Neural cell (in vitro differentiated cells): ENCODE measurements at regions not wholly inside any gene's neighbourhood (a gene's known extent, or its start where the extent isn't known, plus 50 kb on each side); places are given as distances from the start of the nearest gene placed in this dataset.

ENCODE experiments used
- H2AFZ ChIP-seq: fragments of 200-600, 300-800 bp; sonication (generic), shearing (Covaris generic); 2 replicates; pipeline ENCODE4 v1.6.0; 2014; ENCODE audit warnings: low read depth, mild to moderate bottlenecking, antibody characterized with exemption, low read length, moderate library complexity
- H3F3A ChIP-seq: fragments of 200-600 bp; shearing (Covaris generic); 2 replicates; pipeline ENCODE4 v1.6.1; 2016; ENCODE audit warnings: mild to moderate bottlenecking, moderate library complexity, mixed read lengths, antibody characterized with exemption, low read length; ENCODE audit not compliant: insufficient read depth, poor library complexity, severe bottlenecking
- H3K27ac ChIP-seq: fragments of 200-600, 300-800 bp; sonication (generic), shearing (Covaris generic); 2 replicates; pipeline ENCODE4 v1.5.1; 2014; ENCODE audit warnings: mild to moderate bottlenecking, low read length, moderate library complexity
- H3K27me3 ChIP-seq: fragments of 300-800, 200-600 bp; sonication (generic), shearing (Covaris generic); 2 replicates; pipeline ENCODE4 v1.6.0; 2014; ENCODE audit warnings: mild to moderate bottlenecking, low read depth, low read length, moderate library complexity; ENCODE audit not compliant: insufficient read depth
- H3K36me3 ChIP-seq: fragments of 300-800, 200-600 bp; sonication (generic), shearing (Covaris generic); 2 replicates; pipeline ENCODE4 v1.5.1; 2014; ENCODE audit warnings: mild to moderate bottlenecking, antibody characterized with exemption, low read length, moderate library complexity; ENCODE audit not compliant: insufficient read depth
- H3K4me2 ChIP-seq: fragments of 300-800, 200-600 bp; sonication (generic), shearing (Covaris generic); 2 replicates; pipeline ENCODE4 v1.6.0; 2014; ENCODE audit warnings: mild to moderate bottlenecking, low read length
- H3K4me3 ChIP-seq: fragments of 300-800, 200-600 bp; sonication (generic), shearing (Covaris generic); 2 replicates; pipeline ENCODE4 v1.5.1; 2014; ENCODE audit warnings: mild to moderate bottlenecking, low read length, moderate library complexity
- H3K79me2 ChIP-seq: fragments of 200-600 bp; shearing (Covaris generic); replicated peaks from 2 replicates; pipeline ENCODE4 v1.6.0; 2014; ENCODE audit warnings: mild to moderate bottlenecking, low read length, moderate library complexity; ENCODE audit not compliant: insufficient read depth
- H3K9ac ChIP-seq: fragments of 300-800, 200-600 bp; sonication (generic), shearing (Covaris generic); 2 replicates; pipeline ENCODE4 v1.6.1; 2016; ENCODE audit warnings: mild to moderate bottlenecking, low read length, mixed read lengths
- H3K9me2 ChIP-seq: fragments of 200-600 bp; shearing (Covaris generic); 2 replicates; pipeline ENCODE4 v1.6.1; 2016; ENCODE audit warnings: mild to moderate bottlenecking, low read length, mixed read lengths; ENCODE audit not compliant: insufficient read depth
- H3K9me3 ChIP-seq: fragments of 200-600, 300-800 bp; sonication (generic), shearing (Covaris generic); 2 replicates; pipeline ENCODE4 v1.6.1; 2016; ENCODE audit warnings: mild to moderate bottlenecking, mixed run types, low read length, moderate library complexity, mixed read lengths
- H4K20me1 ChIP-seq: fragments of 200-600 bp; shearing (Covaris generic); 2 replicates; pipeline ENCODE4 v1.6.1; 2016; ENCODE audit warnings: mild to moderate bottlenecking, mixed run types; ENCODE audit not compliant: insufficient read depth
- CTCF ChIP-seq: fragments of 450-650 bp; IDR thresholded peaks from 2 replicates; pipeline ENCODE4 v1.5.1; 2014; ENCODE audit warnings: antibody characterized with exemption, mild to moderate bottlenecking, moderate library complexity; ENCODE audit not compliant: poor library complexity, severe bottlenecking
- EP300 ChIP-seq: fragments of 450-650 bp; conservative IDR thresholded peaks from 2 replicates; pipeline ENCODE4 v1.6.1; 2014; ENCODE audit warnings: antibody characterized with exemption, mild to moderate bottlenecking, moderate library complexity; ENCODE audit not compliant: poor library complexity, severe bottlenecking
- EZH2 ChIP-seq: fragments of 200-600, 300-800 bp; shearing (Covaris generic), sonication (generic); IDR thresholded peaks from 2 replicates; pipeline ENCODE4 v1.6.1; 2014; ENCODE audit warnings: antibody characterized with exemption, low read length, borderline replicate concordance, mild to moderate bottlenecking; ENCODE audit not compliant: insufficient read depth, poor library complexity, severe bottlenecking
- MXI1 ChIP-seq: fragments of 450-650 bp; conservative IDR thresholded peaks from 2 replicates; pipeline ENCODE4 v1.6.1; 2014; ENCODE audit warnings: antibody characterized with exemption, mild to moderate bottlenecking; ENCODE audit not compliant: poor library complexity, severe bottlenecking
- POLR2AphosphoS5 ChIP-seq: IDR thresholded peaks from 2 replicates; pipeline ENCODE4 v1.6.1; 2012
- RAD21 ChIP-seq: fragments of 450-650 bp; conservative IDR thresholded peaks from 2 replicates; pipeline ENCODE4 v1.6.1; 2014; ENCODE audit warnings: antibody characterized with exemption, mild to moderate bottlenecking, moderate library complexity
- REST ChIP-seq: IDR thresholded peaks from 2 replicates; pipeline ENCODE4 v1.6.1; 2012; ENCODE audit warnings: borderline replicate concordance
- SMC3 ChIP-seq: fragments of 450-650 bp; conservative IDR thresholded peaks from 2 replicates; pipeline ENCODE4 v1.6.1; 2014; ENCODE audit warnings: antibody characterized with exemption, mild to moderate bottlenecking, moderate library complexity; ENCODE audit not compliant: poor library complexity
- TAF1 ChIP-seq: IDR thresholded peaks from 2 replicates; pipeline ENCODE4 v1.6.1; 2012; ENCODE audit warnings: low read depth

GRCh38 chr6:77354581-77354980, 108.7 kb downstream of the HTR1B start (continued):
- TF ChIP-seq EZH2 (no peak), SMC3 (no peak)

GRCh38 chr6:77353129-77353528, 110.2 kb downstream of the HTR1B start:
- Histone ChIP-seq H3K27ac (no peak overlapping the region), H3K9ac (no peak overlapping the region), H3K27me3 (no peaks in the 10 kb centered on the region), H2AFZ (no peak overlapping the region), H3K36me3 (no peaks in the 10 kb centered on the region), H3K4me3 (no peak overlapping the region), H3F3A (no peaks in the 10 kb centered on the region), H3K9me3 (no peaks in the 10 kb centered on the region), H3K79me2 (no peaks in the 10 kb centered on the region), H3K4me2 (no peak overlapping the region), H3K9me2 (no peaks in the 10 kb centered on the region), H4K20me1 (no peaks in the 10 kb centered on the region)
- TF ChIP-seq CTCF: no peak
- no peak for TF ChIP-seq TAF1
- TF ChIP-seq POLR2AphosphoS5: no peak
- no peak for TF ChIP-seq EZH2
- TF ChIP-seq SMC3: no peak
- TF ChIP-seq REST: no peak
- no peak for TF ChIP-seq EP300
- TF ChIP-seq MXI1: no peak
- no peak for TF ChIP-seq RAD21

GRCh38 chr6:77341058-77341986, 122.0 kb downstream of the HTR1B start:
- H3K27ac ChIP-seq: no peak overlapping the region
- H3F3A ChIP-seq: no peaks in the 10 kb centered on the region
- TF ChIP-seq SMC3 (no peak), CTCF (no peak), EP300 (no peak), MXI1 (no peak), POLR2AphosphoS5 (no peak), RAD21 (no peak), EZH2 (no peak), REST (no peak)
- H3K4me3 ChIP-seq: no peak overlapping the region
- H3K27me3 ChIP-seq: no peaks in the 10 kb centered on the region
- no peaks in the 10 kb centered on the region for H4K20me1 ChIP-seq
- H3K9me3 ChIP-seq: no peaks in the 10 kb centered on the region
- no peak overlapping the region for H3K4me2 ChIP-seq
- H3K9ac ChIP-seq: no peak overlapping the region
- H3K36me3 ChIP-seq: no peaks in the 10 kb centered on the region
- no peaks in the 10 kb centered on the region for H3K9me2 ChIP-seq
- no peak overlapping the region for H2AFZ ChIP-seq
- no peaks in the 10 kb centered on the region for H3K79me2 ChIP-seq
